Smooth muscle cell (in vitro differentiated cells): ENCODE measurements at regions not wholly inside any gene's neighbourhood (a gene's known extent, or its start where the extent isn't known, plus 50 kb on each side); places are given as distances from the start of the nearest gene placed in this dataset.

Source experiments
- DNase-seq: peaks from one replicate; lab custom pipeline; 2025; ENCODE audit not compliant: unreplicated experiment; lab: John Stamatoyannopoulos, UW
- H2AFZ ChIP-seq: fragments of 200-600 bp; sonication (generic); 2 replicates; pipeline ENCODE4 v1.6.0; 2016; ENCODE audit warnings: antibody characterized with exemption, low read depth, mild to moderate bottlenecking
- H3F3A ChIP-seq: fragments of 200-600 bp; sonication (generic); 2 replicates; pipeline ENCODE4 v1.6.0; 2017; ENCODE audit warnings: antibody characterized with exemption, low read depth
- H3K27ac ChIP-seq: fragments of 200-600 bp; sonication (generic); 2 replicates; pipeline ENCODE4 v1.5.1; 2016; ENCODE audit warnings: low read depth, mild to moderate bottlenecking
- H3K27me3 ChIP-seq: fragments of 200-600 bp; sonication (generic); 2 replicates; pipeline ENCODE4 v1.6.1; 2016; ENCODE audit warnings: low read depth, mild to moderate bottlenecking
- H3K36me3 ChIP-seq: fragments of 200-600 bp; sonication (generic); 2 replicates; pipeline ENCODE4 v1.5.1; 2016; ENCODE audit warnings: low read depth
- H3K4me1 ChIP-seq: fragments of 200-600 bp; sonication (generic); 2 replicates; pipeline ENCODE4 v1.5.1; 2016; ENCODE audit warnings: low read depth
- H3K4me2 ChIP-seq: fragments of 200-600 bp; sonication (generic); 2 replicates; pipeline ENCODE4 v1.6.0; 2016; ENCODE audit warnings: mild to moderate bottlenecking
- H3K4me3 ChIP-seq: fragments of 200-600 bp; sonication (generic); 2 replicates; pipeline ENCODE4 v1.5.1; 2016; ENCODE audit warnings: mild to moderate bottlenecking
- H3K79me2 ChIP-seq: fragments of 200-600 bp; sonication (generic); 2 replicates; pipeline ENCODE4 v1.6.0; 2016; ENCODE audit warnings: low read depth, mild to moderate bottlenecking
- H3K9ac ChIP-seq: fragments of 200-600 bp; sonication (generic); 2 replicates; pipeline ENCODE4 v1.6.0; 2016; ENCODE audit warnings: low read depth
- H3K9me3 ChIP-seq: fragments of 200-600 bp; sonication (generic); replicated peaks from 2 replicates; pipeline ENCODE4 v1.5.1; 2016; ENCODE audit warnings: low read depth
- H4K20me1 ChIP-seq: fragments of 200-600 bp; sonication (generic); 2 replicates; pipeline ENCODE4 v1.6.0; 2016; ENCODE audit warnings: low read depth
- CTCF ChIP-seq: fragments of 200-600 bp; sonication (generic); IDR thresholded peaks from 2 replicates; pipeline ENCODE4 v1.5.1; 2017; ENCODE audit warnings: borderline replicate concordance, mild to moderate bottlenecking, antibody characterized with exemption; ENCODE audit not compliant: insufficient read depth, poor library complexity, severe bottlenecking
- WGBS: methylation state at CpG from one replicate; pipeline ENCODE4 v1.1.7; 2016; ENCODE audit warnings: low lambda C conversion rate; 5-methylcytosine and 5-hydroxymethylcytosine counted together

DNA sequence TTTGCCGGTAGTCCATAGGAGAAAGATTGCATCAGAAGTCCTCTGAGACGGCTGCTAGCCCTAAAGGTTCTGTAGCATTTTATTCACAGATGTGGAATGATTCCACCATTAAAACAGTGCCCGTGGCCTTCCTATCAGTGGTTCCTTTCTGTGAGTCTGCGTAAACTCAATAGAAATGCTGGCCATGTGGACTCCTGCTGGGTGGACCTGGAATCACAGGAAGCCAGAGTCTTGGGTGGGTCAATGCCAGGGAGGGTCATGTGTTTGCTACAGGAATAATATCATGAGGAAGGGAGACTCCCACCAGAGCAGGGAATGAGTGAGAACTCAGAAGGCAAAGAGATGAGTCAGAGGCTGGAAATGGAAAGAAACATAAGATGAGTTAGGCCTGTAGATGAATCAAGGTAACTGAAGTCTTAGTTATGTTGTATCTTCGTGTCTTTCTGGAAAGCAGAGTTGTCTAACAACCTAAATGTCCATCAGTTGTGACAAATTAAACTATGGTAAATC lies 410.4 kb upstream of the AUTS2 start:
- Histone ChIP-seq H3K36me3 (no peaks in the 10 kb centered on the region), H2AFZ (no peak overlapping the region), H3K4me1 (no peaks in the 10 kb centered on the region), H3K27ac (no peak overlapping the region), H3K4me2 (no peak overlapping the region), H3K9me3 (no peaks in the 10 kb centered on the region), H3K9ac (no peak overlapping the region), H3K4me3 (no peak overlapping the region), H3K79me2 (no peaks in the 10 kb centered on the region), H3F3A (no peaks in the 10 kb centered on the region), H4K20me1 (no peaks in the 10 kb centered on the region), H3K27me3 (peaks cover 14% of the 10 kb centered on the region)
- no peak for DNase-seq
- WGBS: 85% methylated on average over 5 of the region's 5 CpGs
- TF ChIP-seq CTCF: no peak

GRCh38 chr7:69189406-69189805 lies 408.9 kb upstream of the AUTS2 start:
- Histone ChIP-seq H3F3A (no peaks in the 10 kb centered on the region), H3K27ac (no peak overlapping the region), H3K9me3 (no peaks in the 10 kb centered on the region), H3K4me1 (no peaks in the 10 kb centered on the region), H3K36me3 (no peaks in the 10 kb centered on the region), H2AFZ (no peak overlapping the region), H4K20me1 (no peaks in the 10 kb centered on the region), H3K9ac (no peak overlapping the region), H3K79me2 (no peaks in the 10 kb centered on the region), H3K4me2 (no peak overlapping the region), H3K27me3 (peaks cover 4% of the 10 kb centered on the region), H3K4me3 (no peak overlapping the region)
- 93% methylated on average over 3 of the region's 3 CpGs for WGBS
- no peak for TF ChIP-seq CTCF
- no peak for DNase-seq

GRCh38 chr7:69190025-69190424 lies 408.2 kb upstream of the AUTS2 start:
- Histone ChIP-seq H3K4me2 (no peak overlapping the region), H3K27me3 (peaks cover 4% of the 10 kb centered on the region), H3K4me1 (no peaks in the 10 kb centered on the region), H3K36me3 (no peaks in the 10 kb centered on the region), H3F3A (no peaks in the 10 kb centered on the region), H3K9me3 (no peaks in the 10 kb centered on the region), H3K4me3 (no peak overlapping the region), H4K20me1 (no peaks in the 10 kb centered on the region), H3K79me2 (no peaks in the 10 kb centered on the region), H3K9ac (no peak overlapping the region), H2AFZ (no peak overlapping the region), H3K27ac (no peak overlapping the region)
- 92% methylated on average over 5 of the region's 5 CpGs for WGBS
- TF ChIP-seq CTCF: no peak
- no peak for DNase-seq

- H3F3A ChIP-seq: no peaks in the 10 kb centered on the region
- DNase-seq: no peak
- no peak overlapping the region for H2AFZ ChIP-seq
- no peak for TF ChIP-seq CTCF
- no peak overlapping the region for H3K4me3 ChIP-seq
- H3K27me3 ChIP-seq: no peaks in the 10 kb centered on the region
- no peaks in the 10 kb centered on the region for H3K36me3 ChIP-seq
- H4K20me1 ChIP-seq: no peaks in the 10 kb centered on the region
- H3K9me3 ChIP-seq: no peaks in the 10 kb centered on the region
- no peaks in the 10 kb centered on the region for H3K4me1 ChIP-seq
- WGBS: 10% methylated on average over 2 of the region's 2 CpGs
- no peak overlapping the region for H3K27ac ChIP-seq
- no peak overlapping the region for H3K4me2 ChIP-seq
- H3K79me2 ChIP-seq: no peaks in the 10 kb centered on the region
- H3K9ac ChIP-seq: no peak overlapping the region
Measured at GRCh38 chr7:69190763-69191162, 407.5 kb upstream of the AUTS2 start.
